Activated CD4-positive, CD25-positive, alpha-beta regulatory T cell treated with anti-CD3 and anti-CD28 coated beads, Interleukin-2, amount 50 U/mL, for 72 hours (primary cell): ENCODE measurements at regions not wholly inside any gene's neighbourhood (a gene's known extent, or its start where the extent isn't known, plus 50 kb on each side); places are given as distances from the start of the nearest gene placed in this dataset.

Experiments
- DNase-seq: peaks from one replicate; pipeline ENCODE4 v3.0.0; 2021

DNA sequence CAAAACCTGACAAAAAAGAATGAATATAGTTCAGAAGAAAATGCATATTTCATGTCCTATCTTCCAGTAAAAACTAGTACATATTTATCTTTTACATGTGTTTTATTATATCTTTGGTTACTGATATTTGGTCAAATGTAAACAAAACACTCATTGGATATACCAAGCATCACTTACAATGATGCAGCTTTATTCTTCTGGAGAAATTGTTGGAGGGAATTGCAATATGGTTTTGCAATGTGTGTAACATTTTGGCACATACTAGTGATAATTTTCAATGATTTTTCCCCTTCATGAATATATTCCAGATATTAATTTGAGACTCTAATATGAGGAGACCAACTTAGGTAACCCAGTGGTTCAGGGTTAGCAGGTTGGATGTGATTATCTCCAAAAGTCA, 146.1 kb downstream of the ZC3H11B start:
- DNase-seq: no peak

DNA sequence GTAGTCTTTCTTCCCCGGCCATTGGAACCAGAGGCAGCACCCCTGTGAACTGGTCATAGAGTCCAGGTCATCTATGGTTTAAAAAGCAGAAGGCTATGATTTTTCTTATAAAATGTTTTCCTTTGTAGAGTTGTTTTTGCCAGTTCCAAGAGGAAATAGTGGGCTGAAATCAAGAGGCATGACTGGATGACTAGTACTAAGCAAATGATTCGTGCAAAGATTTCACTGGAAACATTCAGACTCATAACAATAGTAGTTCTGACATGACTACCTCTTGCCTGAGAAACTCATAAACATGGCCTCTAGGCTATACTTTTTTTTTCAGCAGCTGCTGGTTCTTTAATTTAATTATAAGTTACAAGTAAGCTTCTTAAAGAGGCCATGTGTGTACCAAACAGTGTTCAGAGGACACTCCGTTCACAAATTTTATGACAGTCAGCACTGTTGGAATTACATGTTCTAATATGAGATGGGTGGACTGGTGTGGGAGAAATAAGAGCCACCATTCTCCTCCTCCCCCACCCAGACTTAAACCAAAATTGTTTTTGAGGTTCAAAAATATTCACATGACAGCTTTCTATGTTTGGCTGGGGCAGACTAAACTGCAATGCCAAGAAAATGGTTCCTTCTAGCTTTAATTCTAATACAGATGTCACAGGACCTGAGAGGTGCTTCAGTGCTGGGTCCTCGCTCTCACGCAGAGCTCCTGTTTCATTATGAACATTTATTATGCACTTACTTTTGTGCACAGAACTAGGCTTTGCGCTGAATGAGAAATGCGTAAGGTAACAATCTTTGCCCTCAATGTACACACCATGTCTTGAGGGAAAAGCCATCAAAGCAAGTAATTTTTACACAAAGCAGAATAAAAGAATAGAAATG, 147.5 kb downstream of the ZC3H11B start:
- DNase-seq: no peak

DNA sequence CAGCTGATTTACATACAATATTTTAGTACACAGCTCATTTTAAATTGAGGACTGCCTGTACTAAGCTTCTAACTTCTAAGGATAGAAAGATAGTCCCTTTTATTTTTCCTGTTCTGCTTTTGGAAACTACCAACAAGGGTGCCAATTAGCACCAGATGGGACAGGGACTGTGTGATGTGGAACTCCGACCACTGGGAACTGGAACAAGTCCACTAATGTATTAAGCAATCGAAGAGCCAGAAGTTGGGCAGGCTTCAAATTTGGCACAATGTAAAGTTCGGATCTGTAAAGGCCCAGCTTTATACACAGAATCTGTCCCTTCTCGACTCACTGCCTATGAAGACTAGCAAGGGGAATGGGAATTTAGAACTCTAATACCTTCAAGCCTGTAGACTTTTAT, 149.3 kb downstream of the ZC3H11B start:
- DNase-seq: no peak

DNA sequence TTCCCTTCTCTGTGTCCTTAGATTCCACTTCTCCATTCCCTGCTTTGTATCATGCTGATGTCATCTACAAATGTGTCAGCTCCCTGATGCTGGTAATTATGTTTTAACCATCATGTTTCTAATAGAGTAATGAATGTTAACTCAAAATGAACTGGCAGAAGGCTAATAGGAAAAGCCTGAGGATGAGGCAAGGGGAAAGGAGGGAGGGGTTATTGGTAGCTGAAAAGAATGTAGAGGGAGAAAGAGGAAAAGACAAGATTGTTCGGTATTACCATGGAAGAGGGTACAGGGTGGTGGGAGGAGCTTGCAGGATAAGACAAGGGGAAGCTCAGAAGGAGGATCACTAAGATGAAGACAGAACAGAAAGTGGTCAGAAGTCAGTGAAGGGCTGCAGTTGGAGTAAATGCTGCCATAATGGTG, 150.9 kb downstream of the ZC3H11B start:
- no peak for DNase-seq

DNA sequence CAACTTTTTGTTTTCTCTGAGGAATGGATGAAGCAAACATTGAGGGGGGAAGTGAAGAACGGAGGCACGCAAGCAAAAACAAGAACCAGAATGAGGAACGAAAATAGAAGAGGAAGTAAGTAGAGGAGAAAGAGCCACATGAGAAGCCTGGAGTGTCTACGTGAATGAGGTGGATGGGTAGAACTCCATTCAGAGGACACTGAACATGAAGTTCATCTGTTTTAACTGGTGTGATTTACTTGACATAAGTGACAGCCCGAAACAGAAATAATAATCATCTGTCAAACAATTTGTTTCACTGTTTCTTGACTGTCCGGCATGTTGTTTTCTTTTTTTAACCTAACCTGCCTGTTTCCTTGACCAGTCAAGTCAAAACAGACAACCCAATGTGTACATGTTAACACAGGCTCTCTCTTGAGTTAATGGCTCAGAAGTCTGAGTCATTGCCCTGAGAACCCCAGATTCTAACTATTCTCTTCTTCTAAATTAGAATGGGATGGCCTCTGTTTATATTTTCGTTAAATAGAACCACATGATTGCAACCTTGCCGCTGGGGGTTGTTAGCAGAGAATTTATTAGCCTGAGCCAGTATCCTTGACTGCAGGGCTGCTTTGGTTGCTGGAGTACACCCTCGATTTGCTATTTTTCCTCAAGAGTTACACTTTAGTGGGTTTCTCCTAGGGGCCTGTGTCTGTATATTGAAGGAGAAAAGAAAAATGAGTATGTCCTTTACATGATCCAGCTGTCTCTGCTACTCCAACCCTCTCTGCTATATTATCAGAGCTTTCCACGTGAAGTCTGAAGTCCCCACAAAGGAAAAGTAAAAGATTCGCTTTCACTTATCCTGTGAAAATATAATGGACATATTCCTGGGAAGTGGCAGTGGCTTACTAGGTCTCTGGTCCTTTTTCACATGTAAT, 151.7 kb downstream of the ZC3H11B start:
- DNase-seq: no peak

DNA sequence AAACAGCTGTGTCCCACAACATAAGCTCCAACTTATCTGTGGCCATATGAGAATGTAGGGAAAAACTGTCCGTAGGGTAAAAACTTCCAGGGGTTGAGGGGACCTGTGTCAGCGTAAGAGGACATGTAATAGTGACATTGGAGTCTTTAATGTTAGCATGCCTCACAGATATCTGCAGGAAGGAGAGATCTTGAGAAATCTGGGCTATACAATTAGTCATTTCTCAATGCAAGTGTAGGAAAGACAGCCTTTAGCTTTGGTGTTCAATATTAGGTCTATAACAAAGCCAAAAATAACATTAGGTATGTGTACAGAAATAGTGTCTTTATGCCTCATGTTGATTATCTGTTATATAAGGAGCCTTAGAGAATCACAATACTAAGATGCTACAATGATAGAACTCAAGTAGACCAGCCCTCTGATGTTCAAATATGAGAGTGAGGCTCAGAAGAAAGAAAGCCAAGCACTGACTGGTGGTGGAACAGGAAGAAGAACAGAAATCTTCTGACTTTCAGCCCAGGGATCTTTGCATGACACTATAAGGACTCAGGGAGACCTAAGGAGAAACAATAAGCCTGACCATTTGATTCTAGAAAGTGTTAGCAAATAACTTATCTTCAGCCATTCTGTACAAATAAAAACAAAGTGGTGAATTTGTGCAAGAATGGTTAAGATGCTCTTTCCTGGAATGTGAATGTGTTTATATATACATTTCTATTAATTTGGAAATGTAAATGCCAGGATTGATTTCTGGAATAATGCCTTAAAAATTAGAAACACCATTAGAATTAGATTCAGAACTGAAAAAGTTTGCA, 152.6 kb downstream of the ZC3H11B start:
- no peak for DNase-seq

DNA sequence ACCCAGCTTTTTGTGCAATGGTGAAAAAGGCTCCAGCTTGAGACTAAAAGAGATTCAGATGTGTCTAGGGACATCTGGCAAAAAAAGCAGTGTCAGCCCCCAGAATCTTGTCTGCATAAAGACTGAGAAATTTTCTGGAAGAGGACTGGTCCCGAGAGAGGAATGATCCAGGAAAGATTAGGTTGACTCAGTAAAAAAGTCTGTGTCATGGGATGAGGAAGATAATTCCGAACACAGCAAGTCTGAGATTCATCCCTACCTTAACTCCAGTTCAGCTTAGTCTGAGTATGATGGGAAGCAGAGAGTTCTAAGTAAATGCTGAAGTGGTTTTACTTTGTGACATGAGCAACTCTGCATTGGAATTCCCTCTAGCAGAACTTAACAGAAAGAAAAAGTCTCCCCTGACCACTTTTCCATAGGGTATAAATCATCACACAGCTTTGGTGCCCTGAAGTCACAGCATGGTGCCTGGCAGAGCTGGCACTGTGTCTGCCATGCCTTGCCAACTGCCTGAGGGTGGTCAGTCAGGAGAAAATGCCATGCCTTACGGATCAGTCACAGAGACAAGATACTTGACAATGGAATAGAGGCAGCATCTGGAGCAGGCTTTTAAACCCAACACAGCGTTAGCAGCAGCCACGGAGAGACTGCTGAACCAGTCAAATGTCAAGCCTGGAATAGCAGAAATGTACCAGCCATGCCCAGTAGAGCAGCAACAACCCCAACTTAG, 153.4 kb downstream of the ZC3H11B start:
- DNase-seq: no peak

DNA sequence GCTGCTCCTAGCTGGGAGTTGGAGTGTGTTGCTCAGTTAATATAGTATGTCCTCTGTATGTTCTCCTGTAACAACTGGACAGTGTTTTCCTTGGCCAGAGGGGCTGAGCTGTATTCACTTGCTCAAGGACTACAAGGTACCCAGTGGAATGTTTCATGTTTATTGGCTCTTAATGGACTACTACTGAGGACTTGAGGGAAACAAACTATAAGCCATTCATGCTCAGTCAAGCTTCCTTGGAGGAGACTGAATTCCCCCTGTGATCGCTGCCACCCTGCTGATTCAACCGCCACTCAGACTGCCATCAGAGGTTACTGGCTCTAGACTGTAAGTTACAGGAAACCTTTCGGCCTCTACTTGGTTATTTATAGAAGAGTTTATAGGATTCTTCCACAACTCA, 166.6 kb downstream of the ZC3H11B start:
- no peak for DNase-seq

DNA sequence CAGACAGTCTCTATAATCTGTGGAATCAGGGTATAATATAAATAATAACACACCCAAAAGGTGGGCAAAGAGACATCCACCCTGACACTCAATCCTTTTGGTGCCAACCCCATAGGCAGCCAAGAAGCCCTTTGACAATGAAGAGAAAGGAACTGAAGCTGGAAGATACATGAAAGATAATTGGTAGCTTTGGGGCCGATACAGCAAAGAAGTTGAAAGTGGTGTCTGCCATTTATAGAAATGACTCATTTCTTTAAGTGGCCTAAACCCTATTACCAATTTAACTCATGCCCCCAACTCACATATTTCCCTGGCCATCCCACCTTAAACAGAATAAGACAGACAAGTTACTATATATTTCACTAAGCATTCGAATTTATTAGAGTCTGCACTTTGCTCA, 167.0 kb downstream of the ZC3H11B start:
- no peak for DNase-seq

DNA sequence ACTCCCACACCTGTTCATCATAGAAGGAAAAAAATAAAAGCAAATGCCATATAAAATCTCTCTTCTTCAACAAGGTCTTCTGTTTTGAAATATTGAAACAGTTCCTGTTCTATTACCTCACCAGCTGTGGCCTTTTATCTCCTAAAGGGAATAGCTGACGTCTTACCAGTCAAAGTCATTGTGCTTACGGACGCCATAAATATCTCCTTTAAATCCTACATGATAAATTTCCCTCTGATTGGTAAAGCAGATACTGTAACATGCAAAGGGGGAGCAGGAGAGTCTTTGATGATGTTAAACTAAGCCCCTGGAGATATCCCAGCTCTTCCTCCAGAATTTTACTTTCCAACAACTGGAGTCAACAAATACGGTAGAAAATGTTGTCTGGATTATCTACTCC, 168.4 kb downstream of the ZC3H11B start:
- DNase-seq: no peak

DNA sequence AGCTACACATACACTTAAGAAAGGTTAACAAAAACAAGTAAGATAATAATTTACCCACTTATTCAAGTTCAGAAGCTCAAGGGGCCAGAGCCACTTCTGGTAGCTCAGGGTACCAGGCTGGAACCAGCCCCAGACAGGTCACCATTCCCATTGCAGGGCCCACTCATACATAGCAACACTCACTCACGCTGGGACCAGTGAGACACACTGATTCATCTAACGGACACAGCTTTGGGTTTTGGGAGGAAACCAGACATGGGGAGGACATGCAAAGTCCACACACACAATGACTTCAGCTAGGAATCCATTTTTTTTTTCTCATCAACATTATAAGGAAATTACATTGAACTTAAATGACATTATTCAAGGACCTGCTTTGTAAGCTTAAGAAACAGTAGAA, 169.1 kb downstream of the ZC3H11B start:
- DNase-seq: no peak

DNA sequence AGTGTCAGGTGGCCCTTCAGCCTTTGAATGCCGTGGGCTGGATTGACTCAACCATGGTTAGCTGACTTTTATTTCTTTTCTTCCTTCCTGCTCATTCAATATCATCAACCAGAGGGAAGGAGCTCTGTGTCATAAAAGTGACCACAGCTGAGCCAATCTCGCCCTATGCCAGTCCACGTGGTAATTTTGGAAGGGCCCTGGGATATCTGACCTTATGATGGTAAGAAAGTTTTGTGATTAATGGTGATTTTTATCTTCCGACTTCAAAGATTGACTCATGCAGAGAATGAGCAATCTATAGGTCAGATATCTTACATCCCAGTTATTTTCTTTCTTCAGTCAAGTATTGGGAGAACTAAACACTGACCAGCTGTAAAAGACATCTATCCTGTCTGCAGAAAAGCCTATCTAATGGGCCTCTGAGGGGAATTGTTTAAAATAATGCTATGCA, 170.3 kb downstream of the ZC3H11B start:
- DNase-seq: no peak

DNA sequence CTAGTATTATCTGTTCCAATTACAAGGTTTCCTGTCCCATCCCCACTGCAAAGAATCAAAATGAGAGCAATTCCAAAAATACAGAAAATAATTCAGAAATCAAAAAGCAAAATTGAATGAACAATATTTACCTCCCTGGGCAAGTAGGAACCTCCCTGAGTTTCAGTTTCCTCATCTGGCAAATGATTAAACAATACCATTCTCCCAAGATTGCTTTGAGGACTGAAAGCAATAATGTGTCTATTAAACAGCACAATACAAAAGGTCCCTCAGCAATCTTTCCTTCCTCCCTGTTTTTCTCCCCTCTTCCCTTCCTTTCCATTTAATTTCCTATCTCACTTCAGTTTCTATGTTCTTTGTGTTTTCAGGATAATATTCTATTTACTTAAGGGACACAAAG, 171.0 kb downstream of the ZC3H11B start:
- DNase-seq: no peak

DNA sequence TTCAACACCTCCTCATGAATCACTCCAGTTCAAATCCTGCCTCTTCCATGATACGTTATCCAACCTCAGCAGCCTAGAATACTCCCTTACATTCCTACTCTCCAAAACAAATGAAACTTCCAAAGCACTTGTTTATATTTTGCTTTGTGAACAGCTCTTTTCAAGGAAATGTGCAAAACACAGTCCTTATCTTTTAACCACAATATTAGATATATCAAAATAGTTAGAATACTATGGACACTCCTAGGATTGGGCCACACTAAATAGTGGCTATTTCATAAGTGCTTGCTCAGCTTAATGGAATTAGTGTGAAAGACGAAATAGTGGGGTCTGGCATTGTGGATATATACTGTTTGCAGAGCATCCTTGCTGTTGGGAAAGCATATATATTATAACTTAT, 173.5 kb downstream of the ZC3H11B start:
- DNase-seq: no peak

DNA sequence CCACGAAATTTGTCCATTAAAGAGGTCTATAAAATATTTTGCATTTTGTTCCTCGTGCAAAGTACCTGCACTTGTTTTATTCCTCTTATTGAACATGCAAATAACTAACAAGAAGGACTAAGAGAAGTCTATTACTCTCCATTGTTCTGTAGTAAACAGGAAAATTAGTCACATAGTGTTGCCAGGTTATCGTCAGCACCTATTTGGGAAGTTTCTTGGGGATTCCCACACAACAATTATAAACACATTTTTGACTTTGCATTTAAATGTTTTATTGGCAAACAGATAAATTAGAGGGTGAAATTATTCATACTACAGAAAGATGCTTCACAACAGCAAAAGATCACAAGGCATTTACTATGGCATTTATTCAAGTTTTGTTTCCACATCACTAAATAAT, 174.5 kb downstream of the ZC3H11B start:
- DNase-seq: no peak

DNA sequence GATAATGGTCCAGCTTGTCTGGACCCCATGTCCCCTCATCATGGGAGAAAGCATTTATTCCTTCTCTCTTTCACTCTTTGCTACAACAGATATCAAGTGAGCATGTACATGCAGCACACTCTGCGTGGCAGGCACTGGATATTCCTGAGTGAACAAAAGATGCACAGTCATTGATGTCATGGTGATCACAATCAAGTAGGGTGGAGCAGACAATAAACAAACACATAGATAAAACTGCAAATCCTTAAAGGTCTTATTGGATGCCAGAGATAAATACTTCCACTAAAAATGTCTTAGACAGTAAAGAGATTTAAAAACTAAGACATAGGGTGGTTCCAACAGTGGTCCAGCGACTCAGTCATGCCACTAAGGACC, 178.0 kb downstream of the ZC3H11B start:
- no peak for DNase-seq

DNA sequence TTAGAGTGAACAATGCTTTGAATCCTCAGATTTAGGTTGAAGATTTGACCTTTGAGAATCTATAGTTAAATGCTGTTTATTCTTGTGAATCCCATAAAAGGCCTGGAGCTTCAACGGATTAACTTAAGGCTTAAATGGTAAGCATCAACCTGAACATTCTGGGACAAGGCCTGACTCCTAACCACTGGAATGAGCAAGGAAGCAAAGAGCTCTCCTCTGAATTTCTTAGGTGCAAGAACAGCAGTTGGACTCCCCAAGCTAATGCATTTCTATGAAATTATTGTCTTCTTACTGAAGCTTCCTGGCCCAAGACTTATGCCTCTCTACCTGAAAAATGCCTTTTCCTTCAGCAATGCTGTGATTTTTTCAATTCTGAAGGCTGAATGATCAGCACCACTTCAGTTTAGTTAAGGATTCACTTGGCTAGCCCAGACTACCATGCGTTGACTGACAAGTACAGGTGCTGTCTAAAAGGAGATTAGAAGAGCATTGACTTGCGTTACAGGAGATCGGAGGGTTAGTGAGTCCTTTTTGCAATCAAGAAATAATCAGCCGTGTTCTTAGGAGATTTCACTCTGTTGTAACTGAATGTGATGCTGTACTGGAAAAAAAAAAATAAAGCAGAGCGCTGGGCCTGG, 178.5 kb downstream of the ZC3H11B start:
- no peak for DNase-seq

DNA sequence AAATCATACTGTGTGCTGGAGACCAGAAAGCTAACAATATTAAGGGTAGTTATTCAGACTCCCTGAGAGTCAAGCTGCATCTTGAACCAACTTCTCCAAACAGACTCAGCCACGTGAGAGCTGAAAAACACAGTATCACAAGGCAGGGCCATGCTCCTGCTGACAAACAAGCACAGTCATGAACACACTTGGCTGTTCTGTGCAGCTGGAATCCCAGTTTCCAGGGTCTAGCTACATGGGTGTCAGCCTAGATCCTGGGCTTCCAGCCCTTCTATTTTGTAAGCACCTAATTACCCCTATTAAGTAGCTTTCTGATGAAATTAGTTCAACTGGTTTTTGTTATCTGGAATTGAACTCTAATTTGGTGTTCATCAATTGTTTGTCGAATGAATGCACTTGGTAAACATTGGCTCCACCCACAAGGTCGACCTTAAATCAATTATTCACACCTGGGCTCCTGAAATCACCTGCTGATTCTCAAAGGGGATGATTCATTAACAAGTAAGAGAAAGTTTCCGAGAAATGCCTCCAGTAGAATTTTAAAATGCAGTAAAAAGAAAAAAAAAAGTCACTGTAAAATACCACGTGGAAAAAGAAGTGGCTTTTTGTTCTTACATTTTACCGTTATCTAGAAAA, 179.3 kb downstream of the ZC3H11B start:
- DNase-seq: no peak

DNA sequence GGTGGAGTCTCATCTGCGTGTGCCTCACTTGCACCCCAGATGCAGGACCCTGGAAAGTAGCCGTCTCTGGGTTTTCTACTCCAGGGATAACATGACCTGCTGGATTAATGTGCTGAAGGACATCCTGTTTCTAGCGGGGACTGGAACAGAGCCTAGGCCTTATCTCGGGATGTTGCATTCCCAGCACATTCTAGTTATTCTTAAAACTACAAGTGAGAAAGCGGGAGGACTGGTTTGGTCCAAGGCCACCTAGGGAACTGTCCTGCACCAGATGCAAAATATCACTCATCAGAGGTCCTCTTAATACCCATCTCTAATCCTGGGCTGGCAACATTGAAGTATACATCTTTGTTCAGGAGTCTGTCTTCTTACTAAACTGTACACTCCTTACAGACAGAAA, 179.9 kb downstream of the ZC3H11B start:
- no peak for DNase-seq

DNA sequence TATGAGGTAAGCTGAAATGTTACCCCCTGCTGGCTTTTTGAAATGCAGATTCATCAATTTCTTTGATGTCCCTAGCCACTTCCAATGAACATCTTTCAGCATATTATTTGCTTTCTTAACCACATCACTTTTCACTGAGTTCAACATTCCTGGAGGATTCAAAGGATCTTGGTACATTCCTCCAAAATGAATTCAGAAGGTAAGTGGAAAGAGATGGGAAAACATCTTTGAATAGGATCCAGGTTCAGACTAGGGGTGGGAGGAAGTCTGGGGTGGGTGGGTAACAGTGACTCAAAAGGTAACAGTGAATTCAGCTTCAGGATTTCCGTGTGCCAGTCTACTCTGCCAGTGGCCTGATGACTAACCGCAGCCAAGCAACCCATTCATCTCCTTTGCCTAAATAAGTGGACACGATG, 180.7 kb downstream of the ZC3H11B start:
- no peak for DNase-seq

DNA sequence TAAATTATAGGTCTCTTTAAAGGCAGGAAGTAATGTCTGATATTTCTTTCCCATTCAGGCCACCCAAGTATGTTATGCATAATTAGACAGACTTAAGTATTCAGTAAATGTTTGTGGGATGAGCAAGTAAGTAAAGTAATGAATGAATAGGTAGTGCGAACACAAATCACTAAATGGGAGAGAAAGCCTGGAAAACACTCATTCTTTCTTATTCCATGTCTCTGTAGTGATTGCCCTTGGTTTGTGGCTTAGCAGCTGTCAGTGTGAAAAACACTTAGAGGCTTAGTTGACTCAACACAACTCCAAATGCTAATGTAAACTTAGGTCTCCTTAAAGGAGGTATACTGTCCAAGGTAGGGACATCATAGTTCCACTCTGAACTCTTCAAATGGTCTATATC, 182.5 kb downstream of the ZC3H11B start:
- DNase-seq: no peak
